ENCODE measurements at regions not wholly inside any gene's neighbourhood (a gene's known extent, or its start where the extent isn't known, plus 50 kb on each side); places are given as distances from the start of the nearest gene placed in this dataset.

DNA sequence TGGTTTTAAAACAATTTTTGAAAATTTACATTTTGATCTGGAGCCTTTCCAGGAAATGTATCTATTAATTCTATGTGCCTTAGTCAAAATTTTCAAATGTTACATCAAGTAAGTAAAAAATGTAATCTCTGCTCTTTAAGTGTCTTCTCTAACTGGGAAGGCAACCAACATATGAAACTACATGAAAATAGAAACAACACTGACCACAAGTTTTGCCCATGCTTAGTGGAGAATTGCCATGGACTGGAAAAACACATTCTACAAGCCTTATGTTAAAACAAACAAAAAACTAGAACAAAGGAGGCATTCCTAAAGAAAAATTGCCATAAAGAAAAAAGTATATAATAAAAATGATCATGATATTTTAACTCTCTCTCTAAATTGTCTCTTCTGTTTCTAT lies 75.9 kb upstream of the SPRED1 start:
- no peak for DNase-seq

DNA sequence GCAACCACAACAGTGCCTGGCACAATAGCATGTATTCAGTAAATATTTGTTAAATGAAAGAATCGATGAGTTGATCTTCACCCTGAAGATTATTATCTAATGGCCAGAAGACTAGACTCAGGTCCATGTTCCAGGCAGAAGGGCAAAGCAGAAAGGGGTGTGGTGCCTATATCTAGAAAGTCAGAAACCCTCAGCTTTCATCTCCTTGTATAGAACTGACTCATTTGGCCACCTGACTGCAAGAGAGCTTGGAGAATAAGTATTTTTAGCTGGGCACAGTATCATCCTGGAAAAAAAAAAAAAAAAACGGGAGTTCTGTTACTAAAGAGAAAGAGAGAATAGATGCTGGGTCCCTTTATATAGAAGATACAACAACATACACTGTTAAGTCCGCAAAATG lies 69.7 kb upstream of the SPRED1 start:
- no peak for DNase-seq

DNA sequence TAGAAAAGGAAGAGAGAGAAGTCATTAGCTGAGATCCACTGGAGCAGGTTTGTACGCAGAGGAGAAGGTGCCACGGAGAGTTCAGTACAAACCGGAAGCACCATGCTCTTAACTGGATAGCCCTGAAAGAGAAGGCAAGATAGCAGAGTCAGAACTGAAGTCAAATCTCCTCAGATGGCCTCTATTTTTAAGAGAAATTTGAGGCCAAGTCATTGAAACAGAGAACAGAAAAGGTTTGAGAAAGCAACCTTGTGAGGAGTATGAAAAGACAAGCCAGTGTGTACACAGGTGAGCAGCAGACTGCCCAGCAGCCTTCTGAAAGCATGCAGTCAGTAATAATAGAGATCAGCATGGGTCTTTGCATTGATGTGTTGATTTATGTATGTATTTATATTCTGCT lies 66.1 kb upstream of the SPRED1 start:
- DNase-seq: no peak

DNA sequence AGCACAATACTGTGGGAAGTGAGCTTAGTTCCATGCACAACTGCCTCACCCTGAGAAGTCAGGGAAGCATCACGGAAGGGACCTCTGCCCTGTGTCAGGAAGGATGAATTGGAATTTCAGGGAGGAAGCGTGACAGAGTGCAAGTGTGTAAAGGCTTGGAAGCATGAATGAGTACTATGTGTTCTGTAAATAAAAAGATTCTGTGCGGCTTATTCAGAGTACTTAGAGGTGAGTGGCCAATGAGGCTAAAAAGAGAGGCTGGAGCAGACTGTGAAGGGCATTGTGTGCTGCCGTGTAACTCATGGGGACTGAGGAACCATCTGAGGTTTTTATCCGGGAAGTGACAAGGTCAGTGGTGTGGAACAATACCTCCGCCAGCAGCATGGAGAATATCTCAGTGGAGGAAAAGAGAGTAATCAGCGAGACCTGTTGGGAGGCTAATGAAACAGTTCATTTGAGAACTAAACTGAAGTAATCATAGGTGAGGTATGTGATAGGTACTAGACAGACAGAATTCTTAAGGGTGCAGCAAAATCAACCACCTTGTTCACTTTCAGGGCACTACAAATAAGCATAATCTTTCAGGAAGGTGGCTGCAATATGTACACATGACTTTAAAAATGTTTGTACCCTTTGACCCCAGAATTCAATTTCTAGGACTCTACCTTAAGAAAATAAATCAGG lies 64.9 kb upstream of the SPRED1 start:
- no peak for DNase-seq

DNA sequence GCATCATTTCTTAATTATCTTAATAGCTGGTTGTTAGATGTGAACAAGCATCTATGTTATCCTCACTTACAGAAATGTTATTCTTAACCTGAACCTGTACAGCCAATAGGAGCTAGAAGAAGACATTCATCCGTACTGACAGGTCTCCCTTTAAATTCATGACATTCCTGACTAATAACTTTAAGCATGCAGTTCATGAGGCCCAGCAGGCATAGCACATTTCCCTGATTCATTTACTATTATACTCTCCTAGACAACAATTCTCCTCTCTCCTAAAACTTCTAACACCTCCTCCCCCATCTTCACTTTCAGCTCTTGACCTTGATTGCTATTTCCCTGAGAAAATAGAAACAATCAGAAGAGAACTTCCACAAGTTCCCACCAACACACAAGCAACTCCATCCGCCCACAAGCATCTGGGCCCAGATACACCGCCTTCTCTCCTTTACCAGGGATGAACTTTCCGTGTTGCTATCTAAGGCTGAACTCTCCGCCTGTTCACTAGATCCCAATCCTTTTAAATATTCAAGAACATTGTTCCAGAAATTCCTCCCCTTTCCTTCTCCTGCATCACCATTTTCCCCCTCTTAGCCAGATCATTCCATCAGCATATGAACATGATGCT lies 62.9 kb upstream of the SPRED1 start:
- DNase-seq: no peak

DNA sequence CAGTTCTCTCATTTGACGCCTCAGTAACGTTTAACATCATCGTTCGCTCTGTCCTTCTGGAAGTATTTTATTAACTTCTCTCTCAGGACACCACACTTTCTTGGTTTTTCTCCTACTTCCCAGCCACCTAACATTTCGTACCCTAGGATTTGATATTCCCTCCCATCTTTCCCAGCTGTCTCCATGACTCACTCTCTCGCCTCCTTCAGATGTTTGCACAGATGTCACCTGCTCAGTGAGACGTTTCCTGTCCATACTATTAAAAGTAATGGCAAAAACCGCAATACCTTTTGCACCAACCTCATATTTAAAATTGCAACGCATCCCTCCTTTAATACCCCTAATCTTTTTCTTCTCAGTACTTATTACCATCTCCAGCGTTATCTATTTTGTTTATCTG lies 62.1 kb upstream of the SPRED1 start:
- DNase-seq: no peak

DNA sequence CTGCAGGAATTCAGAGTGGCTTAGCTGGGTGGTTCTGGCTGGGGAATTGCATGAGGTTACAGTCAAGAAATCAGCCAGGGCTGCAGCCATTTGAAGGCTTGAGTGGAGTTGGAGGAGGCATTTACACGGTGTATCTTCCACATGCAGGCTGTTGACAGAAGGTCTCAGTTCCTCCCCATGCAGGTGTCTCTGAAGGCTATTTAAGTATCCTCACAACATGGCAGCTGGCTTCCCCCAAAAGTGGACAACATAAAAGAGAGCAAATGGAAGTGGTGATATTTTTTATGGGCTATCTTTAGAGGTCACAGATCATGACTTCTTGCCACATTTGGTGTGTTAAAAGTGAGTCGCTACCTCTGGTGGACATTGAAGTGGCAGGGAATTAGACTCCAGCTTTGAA lies 60.1 kb upstream of the SPRED1 start:
- no peak for DNase-seq

DNA sequence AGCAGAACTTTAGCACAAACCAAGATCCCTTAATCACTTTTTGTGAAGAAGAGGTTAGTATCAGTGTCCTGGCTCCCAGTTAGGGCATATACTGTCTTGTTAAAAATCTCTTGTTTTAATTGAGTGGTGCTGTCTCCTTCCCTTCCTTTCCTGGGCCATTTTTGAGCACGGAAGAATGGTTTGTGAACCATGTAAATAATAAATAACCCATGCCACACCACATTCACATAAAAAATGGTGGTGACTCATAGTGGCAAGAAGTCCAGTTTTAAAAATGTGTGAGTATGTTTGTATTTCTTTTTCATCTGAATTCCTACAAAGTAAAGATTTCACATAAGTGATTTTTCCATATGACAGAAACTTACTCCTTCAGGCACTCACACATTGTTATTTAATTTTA lies 59.1 kb upstream of the SPRED1 start:
- no peak for DNase-seq

DNA sequence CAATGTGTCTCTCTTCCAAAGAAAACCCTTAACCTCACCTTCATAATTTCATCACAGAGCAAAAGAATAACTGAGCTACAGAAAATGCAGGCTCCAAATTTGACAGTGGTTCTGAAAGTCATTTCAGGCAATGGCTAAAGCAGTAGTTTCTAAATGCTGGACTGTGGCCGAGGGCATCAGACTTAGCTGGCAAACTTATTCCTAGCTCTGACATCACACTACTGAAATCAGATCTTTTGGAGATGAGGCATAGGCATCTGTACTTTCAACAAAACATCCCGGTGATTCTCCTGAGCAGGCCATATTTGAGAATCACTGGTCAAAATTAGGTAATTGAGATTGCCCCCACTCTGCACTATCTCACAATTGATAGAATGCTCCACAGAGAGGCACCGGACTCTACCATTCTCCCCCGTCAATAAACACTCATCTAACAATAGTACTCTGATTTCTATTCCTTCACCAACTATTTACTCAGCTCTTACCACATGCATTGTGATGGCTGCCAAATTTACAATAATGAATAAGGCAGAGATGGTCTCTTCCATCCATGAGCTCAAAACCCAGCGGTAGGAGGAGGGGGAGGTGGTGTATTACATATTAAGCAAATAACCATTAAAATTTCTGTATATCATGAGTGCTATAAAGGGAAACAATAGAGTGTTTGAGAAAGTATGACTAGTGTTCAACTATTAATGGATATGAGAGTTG lies 57.3 kb upstream of the SPRED1 start:
- no peak for DNase-seq

DNA sequence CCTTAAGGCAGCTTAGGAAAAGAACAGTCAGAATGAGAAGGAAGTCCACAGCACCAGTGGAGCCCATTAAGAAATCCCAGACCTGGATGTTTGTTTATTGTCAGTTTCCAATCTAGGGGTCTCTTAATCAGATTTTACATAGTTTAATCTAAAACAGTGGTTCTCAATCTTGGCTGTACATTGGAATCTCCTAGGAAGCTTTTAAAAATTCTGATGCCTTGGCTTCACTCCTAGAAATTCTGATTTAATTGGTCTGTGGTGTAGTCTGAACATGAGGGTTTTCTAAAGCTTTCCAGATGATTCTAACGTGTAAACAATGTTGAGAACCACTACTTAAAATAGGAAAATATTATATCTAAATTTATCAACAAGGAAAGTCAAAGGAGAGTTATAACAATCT lies 56.6 kb upstream of the SPRED1 start:
- no peak for DNase-seq

DNA sequence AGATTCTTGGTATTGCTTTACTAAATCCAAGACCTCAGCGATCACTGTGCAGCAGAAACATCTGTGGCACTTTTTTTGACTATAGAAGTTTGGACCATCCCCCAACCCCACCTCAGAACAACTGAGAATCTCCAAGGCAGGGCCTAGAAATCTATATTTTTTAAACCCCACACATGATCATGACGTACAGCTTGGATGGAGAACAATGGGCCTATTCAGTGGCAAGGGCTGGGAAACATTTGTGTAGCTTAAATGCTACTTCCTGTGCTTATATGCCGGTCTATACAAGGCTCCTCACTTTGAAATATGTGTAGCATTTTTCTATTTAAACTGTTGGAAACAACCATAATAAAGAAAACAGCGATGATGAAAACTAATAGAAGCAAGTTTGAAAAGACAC lies 55.1 kb upstream of the SPRED1 start:
- no peak for DNase-seq

DNA sequence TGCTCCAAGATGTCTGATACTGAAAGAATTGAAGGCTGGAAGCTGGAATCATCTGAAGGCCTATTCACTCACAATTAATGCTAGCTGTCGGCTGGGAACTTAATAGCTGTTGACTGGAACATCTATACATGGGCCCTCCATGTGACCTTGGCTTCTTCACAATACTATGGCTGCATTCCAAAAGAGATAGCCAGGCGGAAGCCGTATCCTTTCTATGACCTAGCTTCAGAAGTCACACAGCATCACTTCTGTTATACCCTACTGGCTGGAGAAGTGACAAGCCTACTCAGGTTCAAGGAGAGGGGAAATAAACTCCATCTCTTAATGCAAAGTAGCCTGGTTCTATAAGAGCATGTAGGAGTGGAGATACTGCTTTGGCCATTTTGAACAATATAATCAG lies 50.9 kb upstream of the SPRED1 start:
- DNase-seq: no peak

DNA sequence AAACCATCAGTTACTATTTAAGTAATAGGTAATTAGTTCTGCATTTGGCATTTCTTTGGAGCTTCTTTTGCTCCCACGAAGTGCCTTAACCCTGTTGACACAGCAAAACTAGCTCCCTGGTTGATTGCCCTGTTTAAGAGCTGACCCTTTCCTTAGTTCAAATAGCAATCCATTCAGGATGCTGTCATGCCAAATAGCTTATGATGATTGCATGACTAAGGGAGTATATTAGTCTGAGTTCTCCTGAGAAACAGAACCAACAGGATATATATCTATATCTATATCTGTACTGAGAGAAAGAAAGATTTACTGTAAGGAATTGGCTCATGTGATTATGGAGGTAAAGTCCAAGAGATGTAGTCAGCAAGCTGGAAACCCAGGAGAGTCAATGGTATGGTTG lies 50.3 kb upstream of the SPRED1 start:
- DNase-seq: peak in 1 of 4 experiments; percentile 8
